Thoracic aorta (tissue), 2 donors: ENCODE measurements at regions not wholly inside any gene's neighbourhood (a gene's known extent, or its start where the extent isn't known, plus 50 kb on each side); places are given as distances from the start of the nearest gene placed in this dataset.

Experiments
- ATAC-seq: fragments of 150-250 bp; one replicate; pipeline ENCODE4 v1.8.0; 2017; ENCODE audit warnings: low read depth; ENCODE audit not compliant: insufficient number of reproducible peaks, low FRiP score
- DNase-seq: peaks from one replicate; pipeline ENCODE4 v3.0.0-alpha.2; 2020; ENCODE audit warnings: low spot score
- H3K27ac ChIP-seq, 2 donors: fragments of 200-600 bp; sonication (generic); 1 replicate in 1 of 2; 2 replicates in 1 of 2; pipeline ENCODE4 v1.5.1; 2016; ENCODE audit warnings: mild to moderate bottlenecking in 2 of 2, moderate library complexity in 2 of 2
- H3K27me3 ChIP-seq: fragments of 200-600 bp; sonication (generic); replicated peaks from 2 replicates; pipeline ENCODE4 v1.6.0; 2016; ENCODE audit warnings: mild to moderate bottlenecking; ENCODE audit not compliant: insufficient read depth
- H3K36me3 ChIP-seq: fragments of 200-600 bp; sonication (generic); one replicate; pipeline ENCODE4 v1.5.1; 2016
- H3K4me1 ChIP-seq, 2 donors: fragments of 200-600 bp; sonication (generic); 1 replicate in 1 of 2; 2 replicates in 1 of 2; pipeline versions ENCODE4 v1.5.1 to v1.6.0; 2016; ENCODE audit warnings: low read depth in 2 of 2, mild to moderate bottlenecking in 1 of 2; ENCODE audit not compliant: control insufficient read depth in 1 of 2
- H3K4me3 ChIP-seq: fragments of 200-600 bp; sonication (generic); 2 replicates; pipeline ENCODE4 v1.5.1; 2016; ENCODE audit warnings: mild to moderate bottlenecking
- H3K9me3 ChIP-seq: fragments of 200-600 bp; sonication (generic); 2 replicates; pipeline ENCODE4 v1.5.1; 2016
- CTCF ChIP-seq: fragments of 200-600 bp; sonication (generic); IDR thresholded peaks from one replicate; pipeline ENCODE4 v1.5.1; 2019; ENCODE audit warnings: antibody characterized with exemption

- no peak overlapping the region for H3K27ac ChIP-seq
- DNase-seq (no peak), ATAC-seq (no peak)
- H3K36me3 ChIP-seq = no peaks in the 10 kb centered on the region
- no peaks in the 10 kb centered on the region for H3K4me1 ChIP-seq
- H3K4me3 ChIP-seq = no peak overlapping the region
- no peaks in the 10 kb centered on the region for H3K27me3 ChIP-seq
- H3K9me3 ChIP-seq = no peaks in the 10 kb centered on the region
- no peak for TF ChIP-seq CTCF
Measured at GRCh38 chr18:45266023-45266422, 349.3 kb upstream of the SLC14A2 start.

DNA sequence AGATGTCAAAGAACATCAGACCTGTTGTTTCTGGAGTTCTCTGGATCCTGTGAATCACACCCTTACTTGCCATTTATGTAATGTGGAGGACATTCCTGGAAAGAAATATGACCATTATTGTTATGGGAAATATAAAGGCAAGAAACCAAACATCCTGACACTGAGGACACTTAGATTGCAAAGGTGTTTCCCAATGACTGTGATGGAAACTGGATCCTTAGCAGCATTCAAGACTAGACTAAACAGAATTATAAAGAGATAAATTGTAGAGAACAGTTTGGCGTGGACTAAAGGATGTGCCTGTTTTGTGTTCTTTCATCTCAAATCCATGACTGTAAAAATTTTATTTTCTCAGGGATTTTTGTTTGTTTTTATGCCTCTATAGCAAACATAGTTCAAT is 347.7 kb upstream of the SLC14A2 start:
- Histone ChIP-seq H3K27ac (no peak overlapping the region), H3K36me3 (no peaks in the 10 kb centered on the region), H3K4me3 (no peak overlapping the region), H3K9me3 (no peaks in the 10 kb centered on the region), H3K27me3 (no peaks in the 10 kb centered on the region), H3K4me1 (no peaks in the 10 kb centered on the region)
- ATAC-seq = no peak
- TF ChIP-seq CTCF = no peak
- DNase-seq = no peak

- Histone ChIP-seq H3K27me3 (no peaks in the 10 kb centered on the region), H3K36me3 (no peaks in the 10 kb centered on the region), H3K4me1 (no peaks in the 10 kb centered on the region), H3K4me3 (no peak overlapping the region), H3K27ac (no peak overlapping the region), H3K9me3 (no peaks in the 10 kb centered on the region)
- TF ChIP-seq CTCF = no peak
- ATAC-seq = no peak
- DNase-seq = no peak
Measured at GRCh38 chr18:45268583-45268982, 346.7 kb upstream of the SLC14A2 start.

GRCh38 chr18:45270289-45270771 is 344.9 kb upstream of the SLC14A2 start:
- Histone ChIP-seq H3K4me1 (no peaks in the 10 kb centered on the region), H3K27me3 (no peaks in the 10 kb centered on the region), H3K9me3 (peaks cover 2% of the 10 kb centered on the region), H3K36me3 (no peaks in the 10 kb centered on the region), H3K27ac (no peak overlapping the region), H3K4me3 (no peak overlapping the region)
- ATAC-seq = no peak
- DNase-seq = no peak
- no peak for TF ChIP-seq CTCF

DNA sequence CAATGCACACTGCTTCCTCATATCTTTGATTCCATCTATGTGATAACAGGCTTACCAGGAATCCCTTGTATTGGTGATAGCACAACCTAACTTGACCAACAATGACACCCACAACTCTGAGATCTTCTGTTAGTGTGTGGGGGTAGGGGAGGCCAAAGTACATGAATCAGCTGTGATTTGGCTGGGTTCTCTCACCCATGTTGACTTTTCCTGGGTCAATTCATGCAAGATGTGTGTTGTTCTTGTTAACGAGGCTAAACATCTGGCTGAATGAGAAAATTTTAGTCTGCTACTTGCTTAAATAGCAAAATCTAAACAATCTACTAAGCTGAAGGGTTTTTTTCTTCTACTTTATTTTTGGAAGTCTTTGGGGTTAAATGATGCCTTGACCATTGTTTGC is 341.2 kb upstream of the SLC14A2 start:
- H3K27ac ChIP-seq = no peak overlapping the region
- H3K4me3 ChIP-seq = no peak overlapping the region
- DNase-seq (no peak), ATAC-seq (no peak)
- no peaks in the 10 kb centered on the region for H3K4me1 ChIP-seq
- no peaks in the 10 kb centered on the region for H3K36me3 ChIP-seq
- peaks cover 4% of the 10 kb centered on the region for H3K9me3 ChIP-seq
- no peak for TF ChIP-seq CTCF
- no peaks in the 10 kb centered on the region for H3K27me3 ChIP-seq
